Vagina (tissue), 2 donors: ENCODE measurements at regions not wholly inside any gene's neighbourhood (a gene's known extent, or its start where the extent isn't known, plus 50 kb on each side); places are given as distances from the start of the nearest gene placed in this dataset.

Source experiments
- CTCF ChIP-seq, 3 experiments: fragments of 450-650 bp in 2 of 3; fragments of 200-600 bp in 1 of 3; sonication (generic) in 1 of 3; IDR thresholded peaks; one replicate each; pipeline ENCODE4 v1.5.1; 2017 to 2019; ENCODE audit warnings: antibody characterized with exemption in 3 of 3, mild to moderate bottlenecking in 2 of 3, moderate library complexity in 2 of 3
- POLR2A ChIP-seq, 2 donors: fragments of 450-650 bp; IDR thresholded peaks; one replicate each; pipeline ENCODE4 v1.6.1; 2017; ENCODE audit warnings: antibody characterized with exemption in 2 of 2, mild to moderate bottlenecking in 2 of 2, moderate library complexity in 2 of 2
- POLR2AphosphoS5 ChIP-seq, 2 donors: sonication (generic); formaldehyde crosslinking; IDR thresholded peaks; one replicate each; pipeline ENCODE4 v1.9.0; 2017; ENCODE audit warnings: antibody characterized with exemption in 2 of 2, mild to moderate bottlenecking in 2 of 2, low read depth in 1 of 2; ENCODE audit not compliant: insufficient read depth in 1 of 2

GRCh38 chr2:63786471-63786870 is 55.2 kb upstream of the UGP2 start:
- no peak for TF ChIP-seq CTCF (IDR thresholded peaks at IDR 0.05)
- no peak for TF ChIP-seq POLR2A (IDR thresholded peaks at IDR 0.05)
- TF ChIP-seq POLR2AphosphoS5 (IDR thresholded peaks at IDR 0.05; ENCODE audit: insufficient read depth in 1 of 2, low read depth in 1 of 2) = no peak
